B cell (primary cell): ENCODE measurements at regions not wholly inside any gene's neighbourhood (a gene's known extent, or its start where the extent isn't known, plus 50 kb on each side); places are given as distances from the start of the nearest gene placed in this dataset.

Experiments
- ATAC-seq: fragments of 200-7000 bp; cut with Tn5 transposase; one replicate; pipeline ENCODE4 v1.10.0; 2021; ENCODE audit warnings: low read depth, mild to moderate bottlenecking, moderate number of reproducible peaks, moderate library complexity
- CTCF ChIA-PET: fragments of 350-600 bp; sonication (Branson Sonifier 250); formaldehyde crosslinking; loops from one replicate; lab custom pipeline; 2021; ENCODE audit warnings: antibody characterized with exemption, inconsistent platforms; lab: Charles Lee
- POLR2A ChIA-PET: fragments of 350-600 bp; sonication (Branson Sonifier 250); formaldehyde crosslinking; loops from one replicate; lab custom pipeline; 2021; ENCODE audit warnings: antibody characterized with exemption; lab: Charles Lee
- DNase-seq: peaks from one replicate; pipeline ENCODE4 v3.0.0; 2013
- H2AFZ ChIP-seq: 2 replicates; pipeline ENCODE4 v1.6.1; 2012; ENCODE audit warnings: mild to moderate bottlenecking, low read depth, low read length; ENCODE audit not compliant: insufficient read depth, poor library complexity, severe bottlenecking
- H3K27ac ChIP-seq, 2 donors: 1 replicate in 1 of 2; 2 replicates in 1 of 2; pipeline ENCODE4 v1.5.1; 2012 to 2013; ENCODE audit warnings: low read length in 2 of 2, mild to moderate bottlenecking in 2 of 2, moderate library complexity in 1 of 2
- H3K27me3 ChIP-seq, 4 experiments: fragments of 200-600 bp in 1 of 4; sonication (generic) in 1 of 4; replicated peaks in 1 of 4; 1 replicate in 2 of 4; 2 replicates in 2 of 4; pipeline versions ENCODE4 v1.6.1 to v1.7.0; 2013 to 2016; ENCODE audit warnings: low read length in 3 of 4, mild to moderate bottlenecking in 2 of 4, mixed read lengths in 1 of 4, moderate library complexity in 1 of 4; ENCODE audit not compliant: insufficient read depth in 4 of 4, control insufficient read depth in 3 of 4; ENCODE audit errors: control extremely low read depth in 1 of 4
- H3K36me3 ChIP-seq, 2 experiments: replicated peaks in 1 of 2; 1 replicate in 1 of 2; 2 replicates in 1 of 2; pipeline versions ENCODE4 v1.6.1 to v1.7.1; 2013; ENCODE audit warnings: low read length in 1 of 2; ENCODE audit not compliant: insufficient read depth in 2 of 2, control insufficient read depth in 1 of 2; ENCODE audit errors: control extremely low read depth in 1 of 2, extremely low read depth in 1 of 2
- H3K4me1 ChIP-seq, 2 donors: fragments of 200-600 bp in 1 of 2; sonication (generic) in 1 of 2; 1 replicate in 1 of 2; 2 replicates in 1 of 2; pipeline versions ENCODE4 v1.5.1 to v1.6.1; 2013 to 2017; ENCODE audit warnings: low read length in 2 of 2; ENCODE audit not compliant: control insufficient read depth in 2 of 2, insufficient read depth in 2 of 2
- H3K4me2 ChIP-seq: replicated peaks from 2 replicates; pipeline ENCODE3; 2012; ENCODE audit warnings: mild to moderate bottlenecking, low read depth, low read length; ENCODE audit not compliant: poor library complexity, severe bottlenecking
- H3K4me3 ChIP-seq, 5 experiments: fragments of 200-600 bp in 1 of 5; sonication (generic) in 1 of 5; 1 replicate in 3 of 5; 2 replicates in 2 of 5; pipeline versions ENCODE4 v1.5.1 to v1.7.0; 2011 to 2016; ENCODE audit warnings: low read length in 4 of 5, mild to moderate bottlenecking in 4 of 5, low read depth in 2 of 5, control low read depth in 1 of 5, moderate library complexity in 1 of 5; ENCODE audit not compliant: insufficient read depth in 1 of 5; ENCODE audit errors: control extremely low read depth in 1 of 5, extremely low read depth in 1 of 5
- H3K79me2 ChIP-seq: fragments of 200-600 bp; sonication (generic); one replicate; pipeline ENCODE4 v1.6.0; 2016; ENCODE audit warnings: low read length; ENCODE audit not compliant: control insufficient read depth, insufficient read depth
- H3K9ac ChIP-seq: fragments of 200-600 bp; sonication (generic); 2 replicates; pipeline ENCODE4 v1.6.1; 2017; ENCODE audit warnings: mild to moderate bottlenecking, low read length, moderate library complexity
- H3K9me3 ChIP-seq, 3 donors: one replicate each; pipeline versions ENCODE4 v1.6.1 to v1.7.1; 2013; ENCODE audit warnings: low read length in 2 of 3; ENCODE audit not compliant: control insufficient read depth in 2 of 3, insufficient read depth in 1 of 3; ENCODE audit errors: control extremely low read depth in 1 of 3
- H4K20me1 ChIP-seq: 2 replicates; pipeline ENCODE4 v1.6.0; 2012; ENCODE audit warnings: mild to moderate bottlenecking, low read length; ENCODE audit not compliant: insufficient read depth, control insufficient read depth, poor library complexity, severe bottlenecking
- H3K27ac Mint-ChIP-seq: one replicate; pipeline ENCODE4 v1.8.0; 2021; ENCODE audit warnings: mixed read lengths
- H3K27me3 Mint-ChIP-seq: one replicate; pipeline ENCODE4 v1.8.0; 2021; ENCODE audit warnings: mixed read lengths
- H3K4me1 Mint-ChIP-seq: one replicate; pipeline ENCODE4 v1.8.0; 2021; ENCODE audit warnings: mixed read lengths
- H3K4me3 Mint-ChIP-seq: one replicate; pipeline ENCODE4 v1.8.0; 2021; ENCODE audit warnings: mixed read lengths
- H3K9me3 Mint-ChIP-seq: one replicate; pipeline ENCODE4 v1.8.0; 2022; ENCODE audit warnings: mixed read lengths; ENCODE audit not compliant: insufficient read depth
- CTCF ChIP-seq: fragments of 200-600 bp; IDR thresholded peaks from one replicate; pipeline ENCODE4 v1.8.0; 2022; ENCODE audit warnings: antibody characterized with exemption, mild to moderate bottlenecking
- EZH2 ChIP-seq: IDR thresholded peaks from 2 replicates; pipeline ENCODE4 v1.6.1; 2012; ENCODE audit warnings: borderline replicate concordance, low read depth, mild to moderate bottlenecking, moderate library complexity, low read length; ENCODE audit not compliant: insufficient read depth, poor library complexity, severe bottlenecking
- WGBS: methylation state at CpG from one replicate; pipeline ENCODE4 v1.1.5; 2013; ENCODE audit warnings: missing lambda C conversion rate; ENCODE audit not compliant: insufficient coverage; 5-methylcytosine and 5-hydroxymethylcytosine counted together
- intact Hi-C: fragments of 100-400 bp; cut with micrococcal nuclease; formaldehyde crosslinking; loops from one replicate; pipeline ENCODE4 v1.10.0; 2022

DNA sequence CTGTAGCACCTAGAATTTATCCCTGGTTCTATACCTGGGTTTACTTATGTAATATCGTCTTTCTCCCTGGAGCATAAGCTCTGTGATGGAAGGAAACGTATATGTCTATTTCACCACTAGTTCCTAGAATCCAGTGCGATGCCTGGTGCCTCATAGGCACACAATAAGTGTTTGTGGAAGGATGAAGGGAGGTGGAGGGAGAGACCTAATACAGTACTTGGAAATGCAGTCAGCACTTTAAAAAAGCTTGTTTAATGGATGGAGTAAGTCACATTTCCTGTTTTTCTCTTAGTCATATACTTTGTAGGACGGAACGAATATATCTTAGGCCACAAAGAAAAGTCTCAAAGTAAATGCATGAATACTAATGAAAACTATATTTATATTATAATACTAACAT, 186.5 kb upstream of the HMGA2 start:
- no peaks in the 10 kb centered on the region for H3K27me3 Mint-ChIP-seq
- WGBS, result 80% methylated on average over 1 of the region's 5 CpGs
- intact Hi-C loops, result no loop called here
- no peak overlapping the region for H3K4me3 ChIP-seq
- peaks cover 2% of the 10 kb centered on the region for H3K9me3 Mint-ChIP-seq
- no peak overlapping the region for H3K27ac Mint-ChIP-seq
- no peaks in the 10 kb centered on the region for H3K36me3 ChIP-seq
- no peaks in the 10 kb centered on the region for H3K9me3 ChIP-seq
- H3K9ac ChIP-seq, result no peak overlapping the region
- TF ChIP-seq CTCF (no peak), EZH2 (no peak)
- H3K4me2 ChIP-seq, result no peak overlapping the region
- ChIA-PET POLR2A (no interaction called here), CTCF (no interaction called here)
- H3K4me3 Mint-ChIP-seq, result no peak overlapping the region
- H2AFZ ChIP-seq, result no peak overlapping the region
- H3K4me1 Mint-ChIP-seq, result no peaks in the 10 kb centered on the region
- no peak for ATAC-seq
- H3K4me1 ChIP-seq, result no peaks in the 10 kb centered on the region
- H3K79me2 ChIP-seq, result no peaks in the 10 kb centered on the region
- no peaks in the 10 kb centered on the region for H3K27me3 ChIP-seq
- DNase-seq, result no peak
- H3K27ac ChIP-seq, result no peak overlapping the region
- no peaks in the 10 kb centered on the region for H4K20me1 ChIP-seq

GRCh38 chr12:65638324-65638723, 186.0 kb upstream of the HMGA2 start:
- Histone ChIP-seq H3K9ac (no peak overlapping the region), H3K4me3 (no peak overlapping the region)
- no peaks in the 10 kb centered on the region for H3K4me1 Mint-ChIP-seq

More at GRCh38 chr12:65638324-65638723, 186.0 kb upstream of the HMGA2 start:
- Mint-ChIP-seq H3K9me3 (peaks cover 2% of the 10 kb centered on the region), H3K27me3 (no peaks in the 10 kb centered on the region), H3K27ac (no peak overlapping the region), H3K4me3 (no peak overlapping the region)
- H3K9me3 ChIP-seq, result no peaks in the 10 kb centered on the region
- H2AFZ ChIP-seq, result no peak overlapping the region
- no peaks in the 10 kb centered on the region for H3K36me3 ChIP-seq
- ChIA-PET POLR2A (no interaction called here), CTCF (no interaction called here)
- H3K79me2 ChIP-seq, result no peaks in the 10 kb centered on the region
- no peak for TF ChIP-seq EZH2
- no peak for TF ChIP-seq CTCF
- H3K27me3 ChIP-seq, result no peaks in the 10 kb centered on the region
- intact Hi-C loops, result no loop called here
- no peaks in the 10 kb centered on the region for H4K20me1 ChIP-seq
- H3K4me1 ChIP-seq, result no peaks in the 10 kb centered on the region
- no peak overlapping the region for H3K4me2 ChIP-seq
- ATAC-seq (no peak), DNase-seq (no peak)
- H3K27ac ChIP-seq, result no peak overlapping the region
